WTC11 (cell line): ENCODE measurements at regions not wholly inside any gene's neighbourhood (a gene's known extent, or its start where the extent isn't known, plus 50 kb on each side); places are given as distances from the start of the nearest gene placed in this dataset.

Source experiments
- ATAC-seq: fragments of 200-7000 bp; cut with Tn5 transposase; 2 replicates; pipeline ENCODE4 v1.10.0; 2021; ENCODE audit warnings: mild to moderate bottlenecking, moderate library complexity
- CTCF ChIA-PET: fragments of 300-600 bp; sonication (Branson Sonifier 250); formaldehyde crosslinking; loops from one replicate; lab custom pipeline; 2021; ENCODE audit warnings: antibody characterized with exemption; lab: Charles Lee
- POLR2A ChIA-PET: fragments of 350-600 bp; sonication (Branson Sonifier 250); formaldehyde crosslinking; loops from one replicate; lab custom pipeline; 2021; ENCODE audit warnings: antibody characterized with exemption; lab: Charles Lee
- DNase-seq: peaks from one replicate; pipeline ENCODE4 v3.0.0; 2021; ENCODE audit warnings: low spot score
- H3K27ac Mint-ChIP-seq: 2 replicates; pipeline ENCODE4 v1.8.0; 2021; ENCODE audit warnings: mixed read lengths
- H3K27me3 Mint-ChIP-seq: 2 replicates; pipeline ENCODE4 v1.8.0; 2021; ENCODE audit warnings: low read depth, mild to moderate bottlenecking, moderate library complexity, mixed read lengths
- H3K36me3 Mint-ChIP-seq: 2 replicates; pipeline ENCODE4 v1.8.0; 2021; ENCODE audit warnings: mixed read lengths
- H3K4me1 Mint-ChIP-seq: 2 replicates; pipeline ENCODE4 v1.8.0; 2022; ENCODE audit warnings: mixed read lengths
- H3K4me3 Mint-ChIP-seq: 2 replicates; pipeline ENCODE4 v1.8.0; 2021; ENCODE audit warnings: mild to moderate bottlenecking, moderate library complexity, mixed read lengths
- H3K9me3 Mint-ChIP-seq: 2 replicates; pipeline ENCODE4 v1.8.0; 2021; ENCODE audit warnings: mixed read lengths
- CREM ChIP-seq: sonication (generic); formaldehyde crosslinking; IDR thresholded peaks from 2 replicates; pipeline ENCODE4 v1.8.1; 2022; ENCODE audit warnings: mild to moderate bottlenecking, missing genetic modification reagents, moderate library complexity
- ESRRA ChIP-seq: sonication (generic); formaldehyde crosslinking; IDR thresholded peaks from 2 replicates; pipeline ENCODE4 v1.8.1; 2022; ENCODE audit warnings: mild to moderate bottlenecking, missing genetic modification reagents, borderline replicate concordance
- FOXP1 ChIP-seq: sonication (generic); formaldehyde crosslinking; IDR thresholded peaks from 2 replicates; pipeline ENCODE4 v1.8.0; 2022; ENCODE audit warnings: missing genetic modification reagents, mild to moderate bottlenecking, moderate library complexity, borderline replicate concordance
- IRF2 ChIP-seq: sonication (generic); formaldehyde crosslinking; IDR thresholded peaks from 2 replicates; pipeline ENCODE4 v1.8.0; 2022; ENCODE audit warnings: low read depth, missing genetic modification reagents, borderline replicate concordance
- NFATC4 ChIP-seq: fragments of 250-450 bp; sonication (Bioruptor Pico); IDR thresholded peaks from 2 replicates; pipeline ENCODE4 v1.9.0; 2021; ENCODE audit warnings: mild to moderate bottlenecking
- RELA ChIP-seq: sonication (generic); formaldehyde crosslinking; IDR thresholded peaks from 2 replicates; pipeline ENCODE4 v1.8.1; 2022; ENCODE audit warnings: missing genetic modification reagents, mild to moderate bottlenecking, borderline replicate concordance
- RORB ChIP-seq: fragments of 250-450 bp; sonication (Bioruptor Pico); IDR thresholded peaks from 2 replicates; pipeline ENCODE4 v1.9.0; 2021; ENCODE audit warnings: mild to moderate bottlenecking
- TEAD4 ChIP-seq: sonication (generic); formaldehyde crosslinking; IDR thresholded peaks from 2 replicates; pipeline ENCODE4 v1.8.0; 2022; ENCODE audit warnings: mild to moderate bottlenecking, missing genetic modification reagents
- ZBTB21 ChIP-seq: sonication (generic); formaldehyde crosslinking; IDR thresholded peaks from 2 replicates; pipeline ENCODE4 v1.8.1; 2023; ENCODE audit warnings: mild to moderate bottlenecking, missing genetic modification reagents, borderline replicate concordance
- ZNF121 ChIP-seq: sonication (generic); formaldehyde crosslinking; IDR thresholded peaks from 2 replicates; pipeline ENCODE4 v1.8.0; 2023; ENCODE audit warnings: missing genetic modification reagents
- ZNF219 ChIP-seq: sonication (generic); formaldehyde crosslinking; IDR thresholded peaks from 2 replicates; pipeline ENCODE4 v1.8.0; 2023; ENCODE audit warnings: missing genetic modification reagents, mild to moderate bottlenecking, borderline replicate concordance
- ZNF263 ChIP-seq: sonication (generic); formaldehyde crosslinking; IDR thresholded peaks from 2 replicates; pipeline ENCODE4 v1.8.1; 2022; ENCODE audit warnings: low read depth, mild to moderate bottlenecking, moderate library complexity, missing genetic modification reagents
- TF ChIP-seq, protein P1 (sequence below): sonication (generic); formaldehyde crosslinking; IDR thresholded peaks from 2 replicates; pipeline ENCODE4 v1.8.0; 2023; ENCODE audit warnings: missing genetic modification reagents
- TF ChIP-seq, protein P2 (sequence below): fragments of 250-450 bp; sonication (Bioruptor Pico); IDR thresholded peaks from 2 replicates; pipeline ENCODE4 v1.9.0; 2021; ENCODE audit warnings: mild to moderate bottlenecking
- TF ChIP-seq, protein P3 (sequence below): sonication (generic); formaldehyde crosslinking; IDR thresholded peaks from 2 replicates; pipeline ENCODE4 v1.8.0; 2022; ENCODE audit warnings: mild to moderate bottlenecking, missing genetic modification reagents
- TF ChIP-seq, protein P4 (sequence below): fragments of 250-450 bp; sonication (Bioruptor Pico); IDR thresholded peaks from 2 replicates; pipeline ENCODE4 v2.1.2; 2022; ENCODE audit warnings: mild to moderate bottlenecking, moderate library complexity
- TF ChIP-seq, protein P5 (sequence below): fragments of 250-450 bp; sonication (Bioruptor Pico); IDR thresholded peaks from 2 replicates; pipeline ENCODE4 v1.8.0; 2021; ENCODE audit warnings: mild to moderate bottlenecking
- TF ChIP-seq, protein P6 (sequence below): sonication (generic); formaldehyde crosslinking; IDR thresholded peaks from 2 replicates; pipeline ENCODE4 v1.8.1; 2022; ENCODE audit warnings: mild to moderate bottlenecking, moderate library complexity, missing genetic modification reagents

DNA sequence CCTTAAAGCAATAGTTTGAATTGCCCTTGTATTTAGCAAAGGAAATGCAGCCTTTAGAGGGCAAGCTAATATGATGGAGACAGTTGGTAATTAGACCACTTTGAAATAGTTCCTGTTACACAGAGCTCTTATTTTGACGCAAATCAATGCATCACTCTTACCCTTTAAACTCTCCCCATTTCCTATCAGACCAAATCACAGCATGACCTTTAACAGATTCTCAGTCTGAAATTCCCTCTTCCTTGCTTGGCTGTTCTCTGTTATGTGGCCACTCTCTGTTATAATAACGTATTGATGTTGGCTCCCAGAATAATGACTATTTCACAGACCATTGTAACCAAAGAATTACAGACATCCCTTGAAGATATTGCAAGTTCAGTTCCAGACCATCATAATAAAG, 66.9 kb upstream of the NGF start:
- peak; percentile 38; the same call in 1 of the 2 replicates for ATAC-seq
- ChIA-PET POLR2A (no interaction called here), CTCF (no interaction called here)
- TF ChIP-seq ESRRA (no peak), FOXP1 (CRISPR knock-in tag) (no peak), ZBTB21 (no peak), RORB (CRISPR knock-in tag) (no peak), TEAD4 (CRISPR knock-in tag) (no peak), CREM (CRISPR knock-in tag) (no peak)
- TF ChIP-seq, protein P1, sequence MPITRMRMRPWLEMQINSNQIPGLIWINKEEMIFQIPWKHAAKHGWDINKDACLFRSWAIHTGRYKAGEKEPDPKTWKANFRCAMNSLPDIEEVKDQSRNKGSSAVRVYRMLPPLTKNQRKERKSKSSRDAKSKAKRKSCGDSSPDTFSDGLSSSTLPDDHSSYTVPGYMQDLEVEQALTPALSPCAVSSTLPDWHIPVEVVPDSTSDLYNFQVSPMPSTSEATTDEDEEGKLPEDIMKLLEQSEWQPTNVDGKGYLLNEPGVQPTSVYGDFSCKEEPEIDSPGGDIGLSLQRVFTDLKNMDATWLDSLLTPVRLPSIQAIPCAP (CRISPR knock-in tag) = no peak
- TF ChIP-seq, protein P2, sequence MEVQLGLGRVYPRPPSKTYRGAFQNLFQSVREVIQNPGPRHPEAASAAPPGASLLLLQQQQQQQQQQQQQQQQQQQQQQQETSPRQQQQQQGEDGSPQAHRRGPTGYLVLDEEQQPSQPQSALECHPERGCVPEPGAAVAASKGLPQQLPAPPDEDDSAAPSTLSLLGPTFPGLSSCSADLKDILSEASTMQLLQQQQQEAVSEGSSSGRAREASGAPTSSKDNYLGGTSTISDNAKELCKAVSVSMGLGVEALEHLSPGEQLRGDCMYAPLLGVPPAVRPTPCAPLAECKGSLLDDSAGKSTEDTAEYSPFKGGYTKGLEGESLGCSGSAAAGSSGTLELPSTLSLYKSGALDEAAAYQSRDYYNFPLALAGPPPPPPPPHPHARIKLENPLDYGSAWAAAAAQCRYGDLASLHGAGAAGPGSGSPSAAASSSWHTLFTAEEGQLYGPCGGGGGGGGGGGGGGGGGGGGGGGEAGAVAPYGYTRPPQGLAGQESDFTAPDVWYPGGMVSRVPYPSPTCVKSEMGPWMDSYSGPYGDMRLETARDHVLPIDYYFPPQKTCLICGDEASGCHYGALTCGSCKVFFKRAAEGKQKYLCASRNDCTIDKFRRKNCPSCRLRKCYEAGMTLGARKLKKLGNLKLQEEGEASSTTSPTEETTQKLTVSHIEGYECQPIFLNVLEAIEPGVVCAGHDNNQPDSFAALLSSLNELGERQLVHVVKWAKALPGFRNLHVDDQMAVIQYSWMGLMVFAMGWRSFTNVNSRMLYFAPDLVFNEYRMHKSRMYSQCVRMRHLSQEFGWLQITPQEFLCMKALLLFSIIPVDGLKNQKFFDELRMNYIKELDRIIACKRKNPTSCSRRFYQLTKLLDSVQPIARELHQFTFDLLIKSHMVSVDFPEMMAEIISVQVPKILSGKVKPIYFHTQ (CRISPR knock-in tag) = no peak
- TF ChIP-seq, protein P3, sequence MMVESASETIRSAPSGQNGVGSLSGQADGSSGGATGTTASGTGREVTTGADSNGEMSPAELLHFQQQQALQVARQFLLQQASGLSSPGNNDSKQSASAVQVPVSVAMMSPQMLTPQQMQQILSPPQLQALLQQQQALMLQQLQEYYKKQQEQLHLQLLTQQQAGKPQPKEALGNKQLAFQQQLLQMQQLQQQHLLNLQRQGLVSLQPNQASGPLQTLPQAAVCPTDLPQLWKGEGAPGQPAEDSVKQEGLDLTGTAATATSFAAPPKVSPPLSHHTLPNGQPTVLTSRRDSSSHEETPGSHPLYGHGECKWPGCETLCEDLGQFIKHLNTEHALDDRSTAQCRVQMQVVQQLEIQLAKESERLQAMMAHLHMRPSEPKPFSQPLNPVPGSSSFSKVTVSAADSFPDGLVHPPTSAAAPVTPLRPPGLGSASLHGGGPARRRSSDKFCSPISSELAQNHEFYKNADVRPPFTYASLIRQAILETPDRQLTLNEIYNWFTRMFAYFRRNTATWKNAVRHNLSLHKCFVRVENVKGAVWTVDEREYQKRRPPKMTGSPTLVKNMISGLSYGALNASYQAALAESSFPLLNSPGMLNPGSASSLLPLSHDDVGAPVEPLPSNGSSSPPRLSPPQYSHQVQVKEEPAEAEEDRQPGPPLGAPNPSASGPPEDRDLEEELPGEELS (CRISPR knock-in tag) = no peak
- TF ChIP-seq, protein P4, sequence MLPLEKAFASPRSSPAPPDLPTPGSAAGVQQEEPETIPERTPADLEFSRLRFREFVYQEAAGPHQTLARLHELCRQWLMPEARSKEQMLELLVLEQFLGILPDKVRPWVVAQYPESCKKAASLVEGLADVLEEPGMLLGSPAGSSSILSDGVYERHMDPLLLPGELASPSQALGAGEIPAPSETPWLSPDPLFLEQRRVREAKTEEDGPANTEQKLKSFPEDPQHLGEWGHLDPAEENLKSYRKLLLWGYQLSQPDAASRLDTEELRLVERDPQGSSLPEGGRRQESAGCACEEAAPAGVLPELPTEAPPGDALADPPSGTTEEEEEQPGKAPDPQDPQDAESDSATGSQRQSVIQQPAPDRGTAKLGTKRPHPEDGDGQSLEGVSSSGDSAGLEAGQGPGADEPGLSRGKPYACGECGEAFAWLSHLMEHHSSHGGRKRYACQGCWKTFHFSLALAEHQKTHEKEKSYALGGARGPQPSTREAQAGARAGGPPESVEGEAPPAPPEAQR (CRISPR knock-in tag) = no peak
- Mint-ChIP-seq H3K36me3 (peaks cover 6% of the 10 kb centered on the region; the same call in 1 of the 2 replicates), H3K27ac (no peak overlapping the region), H3K4me1 (peaks cover 11% of the 10 kb centered on the region), H3K9me3 (peaks cover 15% of the 10 kb centered on the region), H3K4me3 (no peak overlapping the region), H3K27me3 (no peaks in the 10 kb centered on the region)
- DNase-seq = no peak

DNA sequence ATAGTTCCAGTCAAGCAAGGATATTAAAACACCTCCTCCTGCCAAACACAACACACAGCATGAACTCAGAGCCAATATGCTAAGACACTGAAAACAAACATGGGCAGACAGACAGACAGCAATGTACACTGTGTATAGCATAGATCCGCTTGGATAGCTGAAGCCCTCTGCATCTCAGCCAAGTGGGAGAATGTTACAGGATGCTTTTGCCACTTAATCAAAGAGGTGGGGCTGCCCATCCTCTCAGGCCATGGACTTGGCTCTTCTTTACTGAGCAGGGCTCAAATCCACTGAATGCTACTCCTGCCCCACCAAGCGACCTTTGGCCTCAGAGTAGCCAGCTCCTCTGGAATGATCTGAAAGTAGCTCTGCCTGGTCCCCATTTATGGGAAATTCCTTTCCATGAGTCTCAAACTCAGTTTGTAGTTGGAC, 64.7 kb upstream of the NGF start:
- no peak overlapping the region for H3K4me3 Mint-ChIP-seq
- no peak for TF ChIP-seq ZNF121 (CRISPR knock-in tag)
- no peak for TF ChIP-seq ESRRA
- TF ChIP-seq, protein P2 (CRISPR knock-in tag) = no peak
- TF ChIP-seq, protein P5, sequence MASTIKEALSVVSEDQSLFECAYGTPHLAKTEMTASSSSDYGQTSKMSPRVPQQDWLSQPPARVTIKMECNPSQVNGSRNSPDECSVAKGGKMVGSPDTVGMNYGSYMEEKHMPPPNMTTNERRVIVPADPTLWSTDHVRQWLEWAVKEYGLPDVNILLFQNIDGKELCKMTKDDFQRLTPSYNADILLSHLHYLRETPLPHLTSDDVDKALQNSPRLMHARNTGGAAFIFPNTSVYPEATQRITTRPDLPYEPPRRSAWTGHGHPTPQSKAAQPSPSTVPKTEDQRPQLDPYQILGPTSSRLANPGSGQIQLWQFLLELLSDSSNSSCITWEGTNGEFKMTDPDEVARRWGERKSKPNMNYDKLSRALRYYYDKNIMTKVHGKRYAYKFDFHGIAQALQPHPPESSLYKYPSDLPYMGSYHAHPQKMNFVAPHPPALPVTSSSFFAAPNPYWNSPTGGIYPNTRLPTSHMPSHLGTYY (CRISPR knock-in tag) = no peak
- no peak for TF ChIP-seq NFATC4 (CRISPR knock-in tag)
- TF ChIP-seq ZNF219 (CRISPR knock-in tag) = no peak
- TF ChIP-seq ZNF263 (CRISPR knock-in tag) = no peak
- TF ChIP-seq, protein P6, sequence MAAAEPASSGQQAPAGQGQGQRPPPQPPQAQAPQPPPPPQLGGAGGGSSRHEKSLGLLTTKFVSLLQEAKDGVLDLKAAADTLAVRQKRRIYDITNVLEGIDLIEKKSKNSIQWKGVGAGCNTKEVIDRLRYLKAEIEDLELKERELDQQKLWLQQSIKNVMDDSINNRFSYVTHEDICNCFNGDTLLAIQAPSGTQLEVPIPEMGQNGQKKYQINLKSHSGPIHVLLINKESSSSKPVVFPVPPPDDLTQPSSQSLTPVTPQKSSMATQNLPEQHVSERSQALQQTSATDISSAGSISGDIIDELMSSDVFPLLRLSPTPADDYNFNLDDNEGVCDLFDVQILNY = no peak
- no peak for TF ChIP-seq IRF2 (CRISPR knock-in tag)
- no peak for TF ChIP-seq RELA (CRISPR knock-in tag)

More for the DNA sequence above, 64.7 kb upstream of the NGF start:
- H3K27me3 Mint-ChIP-seq = no peaks in the 10 kb centered on the region
- no peak overlapping the region for H3K27ac Mint-ChIP-seq
- CTCF ChIA-PET = interaction anchor here (2.4 kb wide), 1 partner anchor 67 kb away, joined by 5 read pairs; no protein-coding TSS in a partner anchor
- ATAC-seq = no peak
- peaks cover 6% of the 10 kb centered on the region; the same call in 1 of the 2 replicates for H3K36me3 Mint-ChIP-seq
- POLR2A ChIA-PET = no interaction called here
- DNase-seq = no peak
- H3K4me1 Mint-ChIP-seq = peaks cover 11% of the 10 kb centered on the region
- H3K9me3 Mint-ChIP-seq = peaks cover 15% of the 10 kb centered on the region
